ENCODE measurements at regions not wholly inside any gene's neighbourhood (a gene's known extent, or its start where the extent isn't known, plus 50 kb on each side); places are given as distances from the start of the nearest gene placed in this dataset.
"Not testable (repeated sequence)": the region's sequence is repeated elsewhere in the genome, so short reads cannot be mapped to it uniquely, and the experiment has no call there.

GRCh38 chr6:126963077-126963809 lies 155.2 kb upstream of the RSPO3 start:
- Histone ChIP-seq H3K9me3 (no peaks in the 10 kb centered on the region), H3K4me3 (no peak overlapping the region), H3K36me3 (no peaks in the 10 kb centered on the region), H3K27me3 (no peaks in the 10 kb centered on the region), H3K27ac (no peak overlapping the region), H3K4me1 (ENCODE audit: insufficient read depth) (no peaks in the 10 kb centered on the region)
- TF ChIP-seq EP300 (IDR thresholded peaks at IDR 0.05) (no peak), POLR2A (IDR thresholded peaks at IDR 0.05) (no peak), CTCF (IDR thresholded peaks at IDR 0.05) (no peak)
- intact Hi-C loops (cut with DNase I): no loop called here
- WGBS, 3 donors: 80 to 81% (median 80%) methylated on average over 8 of the region's 8 CpGs
- no peak for DNase-seq

DNA sequence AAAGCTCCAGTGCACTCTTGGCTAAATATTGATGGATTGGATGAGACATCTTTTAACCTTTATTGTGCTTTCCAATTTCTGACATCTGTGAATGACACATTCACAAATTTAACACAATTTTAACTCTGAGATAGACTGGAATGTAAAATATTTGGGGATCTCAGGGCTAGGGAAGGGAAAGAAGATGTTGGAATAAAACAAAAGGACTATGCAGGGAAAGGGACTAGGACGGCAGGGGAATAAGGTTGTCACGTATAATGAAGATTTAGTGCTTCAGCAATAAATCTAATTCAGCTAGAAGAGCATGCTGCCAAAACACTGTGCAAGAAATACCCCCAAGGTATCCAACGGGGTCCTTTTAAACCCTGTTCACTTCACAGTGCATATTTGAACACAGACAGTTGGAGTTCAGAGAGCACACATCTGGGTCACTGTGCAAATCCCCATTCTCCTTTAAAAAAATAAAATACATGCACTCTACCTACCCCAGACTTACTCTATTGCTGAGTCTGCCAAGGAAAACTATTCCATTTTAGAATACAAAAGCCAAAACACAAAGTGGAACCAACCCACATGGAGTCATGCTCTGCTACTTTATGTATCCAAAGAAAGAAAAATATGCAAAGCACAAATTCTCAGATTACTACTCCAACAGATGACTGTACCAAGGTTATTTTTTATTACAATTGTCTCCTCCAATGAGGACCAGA lies 151.0 kb upstream of the RSPO3 start:
- Histone ChIP-seq H3K27me3 (no peaks in the 10 kb centered on the region), H3K9me3 (no peaks in the 10 kb centered on the region), H3K4me3 (no peak overlapping the region), H3K4me1 (ENCODE audit: insufficient read depth) (no peaks in the 10 kb centered on the region), H3K36me3 (no peaks in the 10 kb centered on the region), H3K27ac (no peak overlapping the region)
- TF ChIP-seq EP300 (IDR thresholded peaks at IDR 0.05) (no peak), POLR2A (IDR thresholded peaks at IDR 0.05) (no peak), CTCF (IDR thresholded peaks at IDR 0.05) (no peak)
- 27 to 31% (median 28%) methylated on average over 3 of the region's 3 CpGs for WGBS, 3 donors
- DNase-seq: no peak
- intact Hi-C loops (cut with DNase I): no loop called here

DNA sequence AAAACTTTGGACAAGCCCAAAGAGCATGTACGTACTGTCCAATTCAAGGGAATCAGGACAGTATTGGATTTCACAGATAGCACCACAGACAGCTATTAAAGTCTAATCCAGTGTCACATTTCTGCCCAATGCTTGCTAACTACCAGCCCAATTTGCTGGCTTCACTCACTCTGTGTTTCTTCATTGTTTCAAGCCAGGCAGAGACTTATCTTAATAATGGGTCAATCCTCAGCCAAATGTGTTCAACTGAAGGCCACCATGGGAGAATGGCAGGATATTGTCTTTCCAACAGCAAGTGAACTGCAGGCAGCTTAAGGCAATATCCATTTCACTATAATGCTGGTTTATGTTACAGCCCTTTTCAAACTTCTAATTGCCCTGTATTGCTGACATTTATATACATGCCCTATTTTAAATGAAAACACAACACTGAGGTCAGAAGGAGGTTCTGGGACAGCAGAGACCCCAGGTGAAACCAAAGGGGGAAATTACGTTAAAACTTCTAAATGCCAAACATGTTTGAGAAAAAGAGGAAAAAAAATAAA lies 142.1 kb upstream of the RSPO3 start:
- Histone ChIP-seq H3K4me1 (ENCODE audit: insufficient read depth) (no peaks in the 10 kb centered on the region), H3K4me3 (no peak overlapping the region), H3K27me3 (no peaks in the 10 kb centered on the region), H3K36me3 (no peaks in the 10 kb centered on the region), H3K9me3 (no peaks in the 10 kb centered on the region), H3K27ac (no peak overlapping the region)
- intact Hi-C loops (cut with DNase I): no loop called here
- whole genome bisulfite sequencing, 3 donors: 77 to 83% (median 77%) methylated on average over 2 of the region's 2 CpGs
- no peak for DNase-seq
- TF ChIP-seq EP300 (IDR thresholded peaks at IDR 0.05) (no peak), CTCF (IDR thresholded peaks at IDR 0.05) (no peak), POLR2A (IDR thresholded peaks at IDR 0.05) (no peak)

DNA sequence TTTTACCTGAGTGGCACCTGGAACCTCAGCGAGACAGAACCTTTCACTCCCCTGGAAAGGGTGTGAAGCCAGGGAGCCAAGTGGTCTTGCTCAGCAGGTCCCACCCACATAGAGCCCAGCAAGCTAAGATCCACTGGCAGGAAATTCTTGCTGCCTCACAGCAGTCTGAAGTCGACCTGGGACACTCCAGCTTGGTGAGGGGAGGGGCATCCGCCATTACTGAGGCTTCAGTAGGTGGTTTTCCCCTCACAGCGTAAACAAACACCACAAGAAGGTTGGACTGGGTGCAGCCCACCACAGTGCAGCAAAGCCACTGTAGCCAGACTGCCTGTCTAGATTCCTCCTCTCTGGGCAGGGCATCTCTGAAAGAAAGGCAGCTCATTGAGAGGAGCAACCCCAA lies 134.7 kb upstream of the RSPO3 start:
- no peak for TF ChIP-seq EP300 (IDR thresholded peaks at IDR 0.05)
- WGBS, 3 donors: 57 to 66% (median 59%) methylated on average over 3 to 4 of the region's 4 CpGs
- intact Hi-C loops (cut with DNase I): no loop called here
- DNase-seq: no peak
- Histone ChIP-seq H3K4me1 (ENCODE audit: insufficient read depth) (no peaks in the 10 kb centered on the region), H3K4me3 (no peak overlapping the region), H3K27ac (no peak overlapping the region), H3K9me3 (no peaks in the 10 kb centered on the region), H3K27me3 (no peaks in the 10 kb centered on the region), H3K36me3 (no peaks in the 10 kb centered on the region)

DNA sequence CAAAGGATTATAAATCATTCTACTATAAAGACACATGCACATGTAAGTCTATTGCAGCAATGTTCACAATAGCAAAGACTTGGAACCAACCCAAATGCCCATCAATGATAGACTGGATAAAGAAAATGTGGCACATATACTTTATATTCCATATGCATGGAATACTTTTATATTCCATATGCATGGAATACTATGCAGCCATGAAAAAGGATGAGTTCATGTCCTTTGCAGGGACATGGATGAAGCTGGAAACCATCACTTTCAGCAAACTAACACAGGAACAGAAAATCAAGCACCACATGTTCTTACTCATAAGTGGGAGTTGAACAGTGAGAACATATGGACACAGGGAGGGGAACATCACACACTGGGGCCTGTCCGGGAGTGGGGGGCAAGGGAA lies 130.3 kb upstream of the RSPO3 start:
- H3K9me3 ChIP-seq; intact Hi-C loops (cut with DNase I); H3K36me3 ChIP-seq; DNase-seq; H3K27me3 ChIP-seq; H3K4me3 ChIP-seq; H3K27ac ChIP-seq; H3K4me1 ChIP-seq (ENCODE audit: insufficient read depth): not testable (repeated sequence)
- WGBS, 3 donors: 81 to 94% (median 82%) methylated on average over 1 of the region's 1 CpG
